GM11168 (cell line): ENCODE measurements at regions not wholly inside any gene's neighbourhood (a gene's known extent, or its start where the extent isn't known, plus 50 kb on each side); places are given as distances from the start of the nearest gene placed in this dataset.

Experiments used
- in situ Hi-C: fragments of 300-500 bp; cut with MboI; formaldehyde crosslinking; loops from one replicate; pipeline ENCODE4 v1.12.0; 2022; ENCODE audit warnings: low sequenced_read_pairs; ENCODE audit not compliant: unreplicated experiment

DNA sequence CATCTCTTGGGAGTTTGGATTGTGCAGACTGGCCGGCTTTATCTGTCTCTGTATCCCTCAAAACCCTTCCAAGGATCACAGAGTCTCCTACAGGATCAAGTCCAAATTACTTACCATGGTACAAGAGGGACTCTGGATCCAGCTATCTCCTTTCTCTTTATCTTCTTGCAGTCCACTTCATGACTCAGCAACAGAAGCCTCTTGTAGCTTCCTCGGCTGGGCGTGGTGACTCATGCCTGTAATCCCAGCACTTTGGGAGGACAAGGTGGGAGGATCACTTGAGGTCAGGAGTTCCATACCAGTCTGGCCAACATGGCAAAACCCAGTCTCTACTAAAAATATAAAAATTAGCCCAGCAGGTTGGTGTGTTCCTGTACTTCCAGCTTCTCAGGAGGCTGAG lies 189.7 kb downstream of the BCAT1 start:
- in situ Hi-C loops = loop anchor here (25.0 kb wide), 1 partner anchor 1547 kb away; no protein-coding TSS in a partner anchor

DNA sequence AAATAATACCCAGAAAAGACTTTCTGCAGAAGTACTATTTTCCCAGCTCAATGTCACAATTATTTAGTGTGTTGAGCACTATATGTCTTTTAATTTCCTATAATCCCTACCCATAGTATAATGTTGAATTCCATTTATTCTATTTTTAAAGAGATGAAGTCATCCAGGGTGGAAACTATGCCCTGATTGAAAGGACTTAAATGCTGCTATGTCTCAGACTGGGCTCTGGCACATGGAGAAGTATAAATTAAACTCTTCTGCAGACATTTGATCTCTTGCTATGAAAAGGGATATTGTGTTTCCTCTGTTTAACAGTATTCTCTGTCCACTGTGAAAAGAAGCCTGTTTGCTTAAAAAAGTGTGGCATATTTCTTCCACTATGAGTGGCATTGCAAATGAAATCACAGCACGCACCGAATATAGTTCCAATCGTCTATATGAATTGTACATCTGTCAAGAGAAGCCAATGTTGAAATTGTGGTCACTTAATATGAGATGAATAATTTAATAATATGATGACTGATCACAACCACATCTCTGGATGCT lies 192.3 kb downstream of the BCAT1 start:
- in situ Hi-C loops = loop anchor here (25.0 kb wide), 1 partner anchor 1544 kb away; no protein-coding TSS in a partner anchor

DNA sequence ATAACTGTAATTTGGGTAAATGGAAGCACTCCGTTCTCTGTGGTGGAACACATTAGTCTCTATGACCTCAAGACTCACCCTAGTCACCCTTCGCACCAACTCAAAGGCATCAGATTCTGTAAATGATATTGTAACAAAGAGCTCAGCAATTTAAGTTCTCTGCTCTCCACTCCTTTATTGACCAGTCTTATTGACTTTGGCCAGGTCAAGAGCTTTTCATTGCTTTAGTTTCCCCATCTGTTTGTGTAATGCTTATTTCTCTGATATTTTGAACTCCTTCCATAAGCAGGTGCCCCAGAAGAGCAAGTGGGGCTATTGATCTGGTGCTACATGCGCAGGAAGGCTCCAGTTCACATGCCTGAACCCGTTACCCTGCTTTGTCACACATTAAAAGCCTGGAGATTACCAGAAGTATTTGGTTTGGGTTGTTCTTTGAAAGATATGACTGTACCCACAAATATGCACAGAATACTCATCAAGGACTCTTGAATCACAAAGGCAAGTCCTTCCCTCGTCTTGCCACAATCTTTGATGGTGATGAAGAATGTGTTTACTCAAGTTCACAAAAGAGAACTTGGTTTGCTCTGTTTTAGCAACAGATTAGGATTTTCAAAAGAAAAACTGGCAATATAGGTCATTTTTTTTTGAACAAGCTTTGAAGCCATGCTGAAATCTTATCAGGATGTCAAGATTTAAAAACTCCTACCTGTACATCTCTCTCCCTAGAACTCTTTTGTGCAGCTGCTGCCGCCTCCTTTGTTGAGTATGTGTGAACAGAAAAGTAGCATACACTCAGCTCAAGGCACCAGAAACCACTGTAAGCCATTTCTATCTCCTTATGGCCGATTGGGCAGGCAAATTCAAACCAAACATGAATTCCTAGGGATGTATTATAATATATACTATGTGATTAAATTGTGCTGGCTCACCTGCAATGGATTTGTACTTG lies 193.9 kb downstream of the BCAT1 start:
- in situ Hi-C loops = loop anchor here (25.0 kb wide), 1 partner anchor 1543 kb away; no protein-coding TSS in a partner anchor

DNA sequence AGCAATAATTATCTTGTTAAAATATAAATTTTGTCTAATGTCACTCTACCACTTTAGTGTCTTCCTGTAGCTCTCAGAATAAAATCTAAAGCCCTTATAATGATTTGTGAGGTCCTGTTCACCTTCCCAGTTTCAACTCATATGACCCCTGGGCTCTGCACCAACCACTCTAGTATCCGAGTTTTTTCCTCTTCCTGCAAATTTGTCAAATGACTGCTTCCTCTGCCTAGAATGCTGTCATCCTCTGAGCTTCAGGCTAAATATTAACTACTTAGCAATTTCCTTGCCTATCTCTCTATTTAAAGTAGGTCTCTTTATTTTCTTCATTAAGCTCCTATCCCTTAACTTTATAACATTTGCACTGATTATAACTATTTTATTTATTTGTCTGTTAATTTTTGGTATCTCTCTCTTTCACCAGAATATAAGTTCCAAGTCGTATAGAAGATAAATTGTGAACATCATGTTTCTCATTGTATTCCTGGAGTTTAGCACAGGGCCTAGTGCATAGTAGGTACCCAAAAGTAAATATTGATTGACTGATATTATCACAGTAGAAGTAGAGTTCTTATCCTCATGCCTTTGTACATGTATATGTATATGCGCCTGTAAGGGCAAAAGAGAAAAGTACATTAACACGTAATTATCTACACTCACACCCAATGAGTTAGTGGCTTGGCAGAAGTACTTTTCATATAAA lies 196.0 kb downstream of the BCAT1 start:
- in situ Hi-C loops = loop anchor here (25.0 kb wide), 1 partner anchor 1541 kb away; no protein-coding TSS in a partner anchor

DNA sequence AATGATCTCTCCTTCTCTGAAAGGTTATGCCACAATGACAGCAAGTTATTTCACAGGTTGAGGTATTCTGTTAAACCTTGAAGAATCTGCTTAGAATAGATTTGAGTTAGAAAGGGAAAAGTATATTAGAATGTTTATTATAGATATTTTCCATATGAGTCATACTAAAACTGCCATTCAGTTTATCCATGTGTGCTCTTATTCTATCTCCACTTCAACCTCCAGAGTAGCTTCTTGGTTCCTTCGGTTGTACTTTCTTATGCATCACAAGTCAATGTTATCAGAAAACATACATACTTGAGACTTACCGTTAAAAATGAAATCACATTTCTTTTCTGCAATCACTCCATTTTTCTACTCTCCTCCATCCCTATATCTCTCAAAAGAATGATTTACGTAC lies 197.7 kb downstream of the BCAT1 start:
- in situ Hi-C loops = loop anchor here (25.0 kb wide), 1 partner anchor 1539 kb away; no protein-coding TSS in a partner anchor

DNA sequence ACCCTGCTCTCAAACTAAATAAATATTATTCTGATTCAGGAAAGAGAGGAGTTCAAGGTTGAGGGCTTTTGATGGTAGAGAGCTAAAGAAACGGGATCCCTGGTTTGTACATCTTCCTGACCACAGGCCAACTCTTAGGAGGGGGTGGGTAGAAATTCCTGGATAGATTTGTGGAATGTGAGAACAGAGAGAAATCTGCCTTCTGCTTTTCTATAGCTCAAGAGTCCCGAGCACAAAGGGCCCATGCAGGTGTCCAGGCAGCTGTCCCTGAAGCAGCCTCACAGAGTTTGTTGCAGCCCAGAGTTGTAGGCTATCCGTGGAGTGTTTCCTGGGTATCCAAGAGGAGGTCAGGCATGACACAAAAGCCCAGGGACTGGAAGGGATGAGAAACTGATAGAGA lies 198.6 kb downstream of the BCAT1 start:
- in situ Hi-C loops = loop anchor here (25.0 kb wide), 1 partner anchor 1538 kb away; no protein-coding TSS in a partner anchor

DNA sequence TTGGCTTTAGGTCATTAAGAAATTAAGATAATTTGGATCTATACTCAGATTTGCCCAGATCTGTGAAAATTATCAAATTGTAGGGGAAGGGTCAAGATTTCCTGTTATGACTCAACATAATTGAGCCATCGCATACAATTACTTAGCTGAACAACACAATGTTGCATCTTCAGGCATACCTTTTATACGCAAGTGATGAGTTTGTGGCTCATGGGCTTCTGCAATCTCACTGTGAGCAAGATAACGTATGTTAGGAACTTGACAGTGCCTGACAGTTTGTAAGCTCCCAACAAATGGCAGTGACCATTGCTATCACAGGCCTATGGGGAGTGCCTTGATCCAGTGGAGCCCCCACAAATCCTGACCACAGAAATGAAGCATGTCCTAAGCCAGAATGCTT lies 199.7 kb downstream of the BCAT1 start:
- in situ Hi-C loops = no loop called here

DNA sequence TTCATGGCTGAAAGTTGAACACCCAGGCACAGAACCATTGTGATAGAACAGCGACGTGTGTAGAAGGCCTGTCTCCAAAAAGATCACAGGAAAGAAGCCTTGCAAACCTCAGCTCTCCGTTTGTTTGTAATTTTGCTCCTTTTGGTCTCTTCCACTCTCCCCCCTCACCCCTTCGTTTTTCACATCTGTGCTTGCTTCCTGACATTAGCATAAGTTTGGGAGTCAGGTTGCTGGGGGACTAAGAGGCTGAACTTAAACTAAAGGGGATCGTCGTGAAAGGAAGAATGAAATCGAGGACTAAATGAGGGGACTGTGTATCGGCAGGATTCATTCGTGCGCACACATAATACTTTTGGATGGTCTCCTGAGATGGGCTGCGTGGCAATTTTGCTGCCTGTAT lies 200.6 kb downstream of the BCAT1 start:
- in situ Hi-C loops = no loop called here

DNA sequence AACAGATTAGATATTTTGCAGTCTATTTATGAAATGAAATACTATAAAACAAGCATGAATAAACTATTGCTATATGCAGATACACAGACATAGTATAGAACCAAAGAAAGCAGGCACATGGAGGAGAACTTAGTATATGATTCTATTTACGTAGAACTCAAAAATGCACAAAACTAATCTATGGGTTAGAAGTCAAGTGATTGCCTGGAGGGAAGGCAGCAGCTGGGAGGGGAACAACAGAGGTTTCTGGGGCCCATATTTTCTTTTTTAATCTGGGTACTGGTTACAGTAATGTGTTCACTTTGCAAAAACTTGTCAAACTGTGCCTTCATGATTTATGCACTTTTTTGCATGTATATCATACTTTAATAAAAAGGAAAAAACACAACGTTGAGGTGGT lies 202.0 kb downstream of the BCAT1 start:
- in situ Hi-C loops = no loop called here

DNA sequence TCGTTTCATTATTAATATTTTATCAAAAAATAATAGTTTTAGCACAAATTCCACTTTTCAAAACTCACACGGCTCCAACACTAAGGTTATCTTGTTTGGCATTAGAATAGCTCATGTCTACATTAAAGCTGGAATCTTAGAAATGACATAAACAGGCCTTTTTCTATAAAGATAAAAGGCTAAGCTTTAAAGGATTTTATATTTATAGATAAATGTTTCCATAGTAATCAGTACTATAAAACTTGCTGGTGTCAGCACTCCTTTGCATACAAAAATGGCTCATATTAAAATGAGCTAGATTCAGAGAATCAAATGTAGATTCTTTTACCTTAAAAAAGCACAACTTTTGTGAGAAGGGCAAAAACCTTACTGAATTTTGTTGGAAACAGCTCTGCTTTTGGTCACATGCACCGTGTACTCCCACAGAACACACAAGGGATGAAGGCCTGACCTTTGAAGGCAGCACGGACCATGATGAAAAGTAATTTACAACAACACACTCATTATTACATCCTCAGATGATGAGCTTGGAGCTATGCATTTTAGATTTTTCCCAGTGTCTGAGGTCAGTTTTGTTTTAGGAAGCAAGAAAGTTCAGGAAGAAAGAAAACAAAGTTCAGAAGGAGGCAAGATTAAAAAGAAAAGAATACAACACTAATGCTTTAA lies 202.8 kb downstream of the BCAT1 start:
- in situ Hi-C loops = no loop called here

DNA sequence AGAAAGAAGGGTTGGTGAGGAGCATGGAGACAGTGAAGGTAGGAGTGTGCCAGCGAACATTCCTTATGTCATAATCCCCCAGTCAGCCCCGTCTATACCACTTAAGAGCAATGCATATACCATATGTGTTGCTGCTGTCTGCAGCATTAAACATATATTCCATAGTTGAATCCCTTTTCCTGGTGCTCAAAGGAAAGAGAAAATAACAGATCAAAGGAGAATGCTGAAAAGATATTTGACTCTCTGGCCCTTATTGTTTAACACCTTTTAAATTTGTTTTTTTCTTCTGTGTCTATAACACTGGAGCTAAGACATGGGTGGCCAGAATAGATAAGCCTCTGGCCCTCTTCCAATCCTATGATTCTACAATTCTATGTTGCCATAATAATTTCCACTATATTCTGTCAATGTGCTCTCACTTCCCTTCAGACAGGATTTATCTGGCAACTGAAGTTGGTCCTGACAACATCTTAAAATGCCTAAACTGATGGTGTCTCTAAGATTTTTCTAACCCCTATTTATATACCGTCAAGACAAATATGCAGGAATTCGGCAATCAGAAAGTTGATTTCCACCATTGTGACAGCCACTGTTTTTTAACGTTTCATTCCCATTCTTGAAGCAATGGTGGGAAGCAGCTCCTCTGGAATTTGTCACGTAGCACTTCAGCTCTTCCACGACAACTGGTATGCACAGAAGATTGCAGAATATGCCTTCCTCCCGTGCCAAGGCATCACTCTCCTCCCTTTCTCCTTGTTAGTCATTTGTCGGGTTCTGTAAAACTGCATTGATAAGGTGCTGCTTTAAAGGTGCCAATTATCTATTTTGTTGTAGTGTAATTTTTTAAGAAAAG lies 204.7 kb downstream of the BCAT1 start:
- in situ Hi-C loops = no loop called here

DNA sequence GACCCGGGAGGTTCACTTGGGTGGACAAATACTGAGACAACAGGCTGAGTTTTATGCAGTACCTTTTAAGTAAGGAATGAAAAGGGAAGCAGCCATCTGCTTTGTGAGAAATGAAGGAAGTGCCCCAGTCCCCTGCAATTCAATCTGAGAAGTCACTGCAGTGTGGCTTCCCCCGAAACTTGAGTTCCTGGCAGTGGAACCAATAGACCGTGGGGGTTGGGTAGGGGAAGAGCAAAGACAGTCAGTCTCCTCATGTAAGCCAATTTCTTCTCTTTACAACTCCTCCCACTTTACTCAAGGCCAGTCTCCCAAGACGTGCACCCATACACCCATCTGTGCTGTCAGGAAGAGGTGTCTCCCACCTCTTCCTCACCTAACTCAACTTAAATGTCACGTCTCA lies 206.5 kb downstream of the BCAT1 start:
- in situ Hi-C loops = no loop called here

DNA sequence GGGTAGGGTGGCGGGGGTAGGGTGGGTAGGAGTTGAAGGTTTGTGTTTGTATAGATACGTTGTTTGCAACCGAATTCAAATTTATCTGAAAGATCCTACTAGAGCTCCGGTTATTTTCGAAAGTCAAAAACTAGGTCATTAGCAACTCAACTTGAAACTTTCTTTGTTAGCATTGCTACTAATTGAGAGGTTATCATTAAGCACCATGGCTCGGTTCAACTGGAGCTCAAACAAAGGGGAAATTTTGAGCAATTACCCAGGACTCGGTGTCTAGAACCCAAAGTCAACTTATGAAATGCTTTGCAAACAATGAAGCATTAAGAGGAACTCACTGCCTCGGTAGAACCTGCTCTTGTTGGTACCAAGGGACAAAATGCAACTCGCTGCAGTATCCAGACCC lies 207.7 kb downstream of the BCAT1 start:
- in situ Hi-C loops = no loop called here

DNA sequence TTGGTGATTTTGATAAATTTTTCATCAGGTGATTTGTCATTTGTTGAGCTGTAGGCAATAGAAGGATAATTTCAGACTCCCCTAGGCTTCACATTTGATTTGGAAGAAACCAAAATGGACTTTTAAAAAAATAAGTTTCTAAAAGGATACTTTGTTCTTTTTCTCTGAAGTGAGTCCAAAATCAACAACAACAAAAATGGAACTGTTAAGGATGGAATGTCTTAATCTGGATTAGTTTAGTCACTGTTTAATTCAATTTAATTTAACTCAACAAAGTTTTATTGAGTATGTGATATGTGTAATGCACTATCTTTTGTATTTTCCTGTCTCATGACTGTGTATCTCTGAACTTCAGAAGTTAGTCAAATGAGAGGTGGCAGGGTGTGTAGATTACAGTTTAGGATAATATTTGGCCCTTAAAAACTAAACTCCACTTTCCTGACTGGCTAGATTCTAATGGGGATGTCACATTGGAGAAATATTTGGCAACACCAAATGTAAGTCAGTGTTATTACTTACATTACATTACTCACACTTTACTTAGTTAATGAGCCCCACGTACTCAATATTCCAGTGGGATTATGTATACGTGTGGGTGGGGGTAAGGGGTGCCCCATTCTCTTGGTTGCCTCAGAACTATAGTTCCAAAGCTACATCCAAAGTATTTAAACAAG lies 209.7 kb downstream of the BCAT1 start:
- in situ Hi-C loops = no loop called here

DNA sequence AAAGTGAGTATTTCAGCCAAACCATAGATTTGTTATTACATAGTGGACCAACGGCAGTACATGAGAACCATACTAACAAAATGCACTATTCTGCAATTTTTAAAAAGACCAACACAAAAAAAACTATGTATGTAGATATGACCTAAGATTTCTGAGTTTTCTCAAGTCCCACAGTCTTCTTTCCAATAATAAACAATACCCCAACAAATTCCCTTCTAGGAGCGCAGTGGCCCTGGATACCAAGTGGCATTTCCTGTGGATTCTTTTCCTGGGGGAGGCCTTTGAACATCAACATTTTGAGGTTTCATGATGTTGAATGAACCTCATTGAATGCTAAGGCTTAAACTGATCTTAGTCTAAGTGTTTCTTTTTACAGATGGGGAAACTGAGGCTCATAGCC lies 210.5 kb downstream of the BCAT1 start:
- in situ Hi-C loops = no loop called here

DNA sequence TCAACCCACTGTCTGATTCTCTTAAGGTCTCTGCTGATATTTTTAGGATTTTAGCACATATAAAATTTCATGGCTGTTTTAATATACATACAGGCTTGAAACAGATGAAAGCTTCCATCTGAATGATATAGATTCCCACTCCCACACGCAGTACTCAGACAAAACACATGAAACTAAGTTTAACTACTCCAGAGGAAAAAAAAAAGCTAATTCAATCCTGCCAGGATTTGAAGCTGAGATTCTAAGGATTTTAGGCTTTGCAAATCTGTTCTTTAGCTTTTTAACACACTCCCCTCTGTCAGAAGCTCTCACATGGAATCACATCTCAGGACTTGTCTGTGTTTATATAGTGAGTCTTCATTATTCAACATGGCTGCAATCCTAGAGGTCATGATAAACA lies 217.3 kb downstream of the BCAT1 start:
- in situ Hi-C loops = no loop called here

DNA sequence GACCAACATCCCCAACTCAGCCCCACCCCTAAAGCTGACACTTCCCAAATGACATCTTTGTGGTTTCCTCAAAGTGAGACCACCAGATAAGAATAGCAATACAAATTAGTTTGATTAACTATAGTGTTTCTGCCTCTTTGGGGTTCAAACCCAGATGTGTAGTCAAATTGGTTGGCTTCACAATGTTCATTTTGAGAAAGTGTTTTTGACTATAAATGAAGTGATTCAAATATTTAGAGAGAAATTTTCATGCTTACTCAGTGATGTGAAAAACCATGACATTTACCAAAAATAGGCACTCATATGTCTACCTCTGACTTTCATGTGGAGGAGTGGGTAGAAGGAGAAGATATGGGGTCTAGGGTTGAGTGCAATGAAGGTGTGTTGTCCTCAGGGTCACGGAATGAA lies 218.4 kb downstream of the BCAT1 start:
- in situ Hi-C loops = no loop called here

DNA sequence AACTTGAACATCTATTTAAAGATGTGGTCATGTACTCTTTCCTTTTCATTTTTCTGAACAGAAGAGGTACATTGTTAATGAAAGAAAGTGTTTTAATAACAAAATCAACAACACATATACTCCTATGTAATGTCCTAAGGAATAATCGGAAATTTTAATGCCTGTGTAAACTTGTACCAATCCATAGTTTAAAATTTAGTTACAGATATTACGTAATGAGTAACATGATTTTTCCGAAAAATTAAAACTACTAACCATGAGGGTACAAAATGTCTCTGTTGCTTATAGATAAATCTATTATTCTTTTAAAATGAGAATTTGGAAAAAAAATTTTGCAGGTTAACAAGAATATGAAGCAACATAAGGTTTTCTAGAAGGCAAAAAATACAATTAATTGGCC lies 220.1 kb downstream of the BCAT1 start:
- in situ Hi-C loops = no loop called here

DNA sequence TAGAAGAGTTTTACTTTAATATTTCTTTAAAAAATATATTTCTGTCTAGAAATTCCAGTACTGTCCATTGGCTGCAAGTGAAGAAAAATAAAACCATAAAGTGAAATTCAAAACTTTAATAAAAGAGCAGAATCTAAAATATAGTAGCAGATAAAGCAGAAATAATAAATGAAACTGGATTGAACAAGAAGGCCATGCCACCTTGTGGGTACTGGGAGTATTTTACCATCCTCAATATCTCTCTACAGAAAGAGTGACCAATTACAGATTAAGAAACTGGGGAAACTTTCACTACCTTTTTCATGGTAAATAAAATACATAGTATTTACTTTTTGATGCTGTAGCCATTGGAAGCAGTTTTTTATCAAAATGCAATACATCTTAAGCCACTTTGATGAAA lies 220.5 kb downstream of the BCAT1 start:
- in situ Hi-C loops = no loop called here
